ENCODE measurements at regions not wholly inside any gene's neighbourhood (a gene's known extent, or its start where the extent isn't known, plus 50 kb on each side); places are given as distances from the start of the nearest gene placed in this dataset.

DNA sequence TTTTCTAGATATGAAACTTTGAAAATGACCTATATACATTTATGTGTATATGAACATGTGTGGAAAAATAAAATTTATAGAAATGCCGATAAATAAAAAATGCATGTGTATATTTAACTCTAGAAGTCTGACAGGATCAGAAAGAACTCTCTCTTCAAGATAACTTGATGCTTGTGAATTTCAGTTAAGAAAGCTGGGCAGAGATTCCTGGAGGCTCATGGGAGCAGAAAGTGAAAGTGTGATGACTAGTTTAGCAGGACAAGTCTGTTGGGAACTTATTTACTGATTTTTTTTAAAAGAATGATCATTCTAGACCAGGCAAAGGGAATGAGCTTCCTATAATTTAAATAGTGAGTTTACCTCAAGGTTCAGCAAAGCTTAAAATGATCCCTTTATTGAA, 81.5 kb upstream of the KCNAB1 start:
- TF ChIP-seq EZH2 (IDR thresholded peaks at IDR 0.05) = no peak
- no peak for TF ChIP-seq POLR2AphosphoS5 (IDR thresholded peaks at IDR 0.05; ENCODE audit: borderline replicate concordance, low read depth, low read length)
- no peak for TF ChIP-seq FOXP2 (optimal IDR thresholded peaks at IDR 0.05; ENCODE audit: control extremely low read depth, extremely low read length, insufficient read depth)
